ENCODE measurements at regions not wholly inside any gene's neighbourhood (a gene's known extent, or its start where the extent isn't known, plus 50 kb on each side); places are given as distances from the start of the nearest gene placed in this dataset.

DNA sequence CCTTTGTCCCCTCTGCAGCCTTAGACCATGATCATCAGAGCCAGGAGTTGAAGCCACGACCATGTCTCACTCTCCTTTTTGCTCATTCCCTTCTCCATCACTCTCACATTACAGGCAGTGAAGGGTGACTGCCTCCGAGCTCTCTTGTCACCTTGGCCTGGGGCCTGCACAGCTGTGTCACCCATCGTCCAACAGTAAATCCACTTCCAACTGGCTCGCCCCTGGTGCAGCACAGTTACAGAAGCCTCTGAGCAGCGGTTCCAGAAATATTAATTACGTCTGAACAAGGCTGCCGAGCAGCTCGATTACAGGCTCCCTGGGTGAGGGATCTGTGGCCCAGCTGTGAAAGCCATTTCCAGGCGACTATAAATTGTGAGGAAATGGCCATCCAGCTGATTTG lies 528.2 kb downstream of the NR2F2 start (continued):
- TF ChIP-seq ZNF425 (CRISPR knock-in tag; conservative IDR thresholded peaks at IDR 0.05) (no peak), CBFB (CRISPR knock-in tag; IDR thresholded peaks at IDR 0.05; ENCODE audit: low read depth) (no peak), MYBL2 (CRISPR knock-in tag; IDR thresholded peaks at IDR 0.05) (no peak), TEAD1 (CRISPR knock-in tag; IDR thresholded peaks at IDR 0.05) (no peak), FOXK1 (CRISPR knock-in tag; IDR thresholded peaks at IDR 0.05) (no peak), ELF4 (CRISPR knock-in tag; IDR thresholded peaks at IDR 0.05; ENCODE audit: low read depth) (no peak)
- TF ChIP-seq, protein P1, sequence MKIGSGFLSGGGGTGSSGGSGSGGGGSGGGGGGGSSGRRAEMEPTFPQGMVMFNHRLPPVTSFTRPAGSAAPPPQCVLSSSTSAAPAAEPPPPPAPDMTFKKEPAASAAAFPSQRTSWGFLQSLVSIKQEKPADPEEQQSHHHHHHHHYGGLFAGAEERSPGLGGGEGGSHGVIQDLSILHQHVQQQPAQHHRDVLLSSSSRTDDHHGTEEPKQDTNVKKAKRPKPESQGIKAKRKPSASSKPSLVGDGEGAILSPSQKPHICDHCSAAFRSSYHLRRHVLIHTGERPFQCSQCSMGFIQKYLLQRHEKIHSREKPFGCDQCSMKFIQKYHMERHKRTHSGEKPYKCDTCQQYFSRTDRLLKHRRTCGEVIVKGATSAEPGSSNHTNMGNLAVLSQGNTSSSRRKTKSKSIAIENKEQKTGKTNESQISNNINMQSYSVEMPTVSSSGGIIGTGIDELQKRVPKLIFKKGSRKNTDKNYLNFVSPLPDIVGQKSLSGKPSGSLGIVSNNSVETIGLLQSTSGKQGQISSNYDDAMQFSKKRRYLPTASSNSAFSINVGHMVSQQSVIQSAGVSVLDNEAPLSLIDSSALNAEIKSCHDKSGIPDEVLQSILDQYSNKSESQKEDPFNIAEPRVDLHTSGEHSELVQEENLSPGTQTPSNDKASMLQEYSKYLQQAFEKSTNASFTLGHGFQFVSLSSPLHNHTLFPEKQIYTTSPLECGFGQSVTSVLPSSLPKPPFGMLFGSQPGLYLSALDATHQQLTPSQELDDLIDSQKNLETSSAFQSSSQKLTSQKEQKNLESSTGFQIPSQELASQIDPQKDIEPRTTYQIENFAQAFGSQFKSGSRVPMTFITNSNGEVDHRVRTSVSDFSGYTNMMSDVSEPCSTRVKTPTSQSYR (CRISPR knock-in tag; IDR thresholded peaks at IDR 0.05), result no peak

DNA sequence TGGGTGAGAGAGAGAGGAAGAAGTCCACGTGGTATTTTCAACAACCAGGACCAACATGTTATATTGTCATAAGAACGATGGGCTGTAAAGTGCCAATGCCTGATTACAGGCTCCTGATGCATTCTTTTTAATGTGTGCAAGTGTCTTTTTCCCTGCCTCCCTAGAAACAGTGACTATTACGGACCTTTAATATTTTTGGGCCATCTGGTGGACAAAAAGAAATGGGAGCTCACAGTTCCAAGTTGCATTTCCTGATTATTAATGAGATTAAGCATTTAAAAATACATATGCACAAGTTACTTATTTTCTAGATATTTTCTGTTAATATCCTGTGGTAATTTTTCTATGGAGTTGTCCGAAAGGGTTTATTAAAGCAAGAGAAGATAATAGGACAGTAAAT lies 530.2 kb downstream of the NR2F2 start:
- peaks cover 9% of the 10 kb centered on the region for H3K9me3 Mint-ChIP-seq
- ChIA-PET POLR2A (no interaction called here), CTCF (no interaction called here)
- peaks cover 5% of the 10 kb centered on the region for H3K36me3 Mint-ChIP-seq
- DNase-seq (ENCODE audit: low spot score) (no peak), ATAC-seq (no peak)
- peaks cover 18% of the 10 kb centered on the region for H3K4me1 Mint-ChIP-seq
- TF ChIP-seq SMAD4 (CRISPR knock-in tag; IDR thresholded peaks at IDR 0.05) (no peak), NR1H2 (CRISPR knock-in tag; IDR thresholded peaks at IDR 0.05) (no peak), FOXK1 (CRISPR knock-in tag; IDR thresholded peaks at IDR 0.05) (no peak), CDX4 (CRISPR knock-in tag; IDR thresholded peaks at IDR 0.05; ENCODE audit: borderline replicate concordance) (no peak), NFYB (CRISPR knock-in tag; conservative IDR thresholded peaks at IDR 0.05; ENCODE audit: low read depth) (no peak), SMAD3 (CRISPR knock-in tag; IDR thresholded peaks at IDR 0.05; ENCODE audit: borderline replicate concordance) (no peak), E2F5 (CRISPR knock-in tag; IDR thresholded peaks at IDR 0.05) (no peak), ZBTB21 (CRISPR knock-in tag; IDR thresholded peaks at IDR 0.05; ENCODE audit: borderline replicate concordance) (no peak), ZNF219 (CRISPR knock-in tag; IDR thresholded peaks at IDR 0.05; ENCODE audit: borderline replicate concordance) (no peak), NR2C2 (CRISPR knock-in tag; IDR thresholded peaks at IDR 0.05) (no peak), RELA (CRISPR knock-in tag; IDR thresholded peaks at IDR 0.05; ENCODE audit: borderline replicate concordance) (no peak), CREM (CRISPR knock-in tag; IDR thresholded peaks at IDR 0.05) (no peak), ZNF263 (CRISPR knock-in tag; IDR thresholded peaks at IDR 0.05; ENCODE audit: low read depth) (no peak)
- TF ChIP-seq, protein P2, sequence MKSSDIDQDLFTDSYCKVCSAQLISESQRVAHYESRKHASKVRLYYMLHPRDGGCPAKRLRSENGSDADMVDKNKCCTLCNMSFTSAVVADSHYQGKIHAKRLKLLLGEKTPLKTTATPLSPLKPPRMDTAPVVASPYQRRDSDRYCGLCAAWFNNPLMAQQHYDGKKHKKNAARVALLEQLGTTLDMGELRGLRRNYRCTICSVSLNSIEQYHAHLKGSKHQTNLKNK (CRISPR knock-in tag; IDR thresholded peaks at IDR 0.05), result no peak
- TF ChIP-seq, protein P3, sequence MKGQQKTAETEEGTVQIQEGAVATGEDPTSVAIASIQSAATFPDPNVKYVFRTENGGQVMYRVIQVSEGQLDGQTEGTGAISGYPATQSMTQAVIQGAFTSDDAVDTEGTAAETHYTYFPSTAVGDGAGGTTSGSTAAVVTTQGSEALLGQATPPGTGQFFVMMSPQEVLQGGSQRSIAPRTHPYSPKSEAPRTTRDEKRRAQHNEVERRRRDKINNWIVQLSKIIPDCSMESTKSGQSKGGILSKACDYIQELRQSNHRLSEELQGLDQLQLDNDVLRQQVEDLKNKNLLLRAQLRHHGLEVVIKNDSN (CRISPR knock-in tag; IDR thresholded peaks at IDR 0.05), result no peak
- no peak overlapping the region for H3K27ac Mint-ChIP-seq
- H3K27me3 Mint-ChIP-seq (ENCODE audit: low read depth), result no peaks in the 10 kb centered on the region
- no peak overlapping the region for H3K4me3 Mint-ChIP-seq

Measured in WTC11 (cell line).